MM.1S (cell line): ENCODE measurements at regions not wholly inside any gene's neighbourhood (a gene's known extent, or its start where the extent isn't known, plus 50 kb on each side); places are given as distances from the start of the nearest gene placed in this dataset.

Experiments
- EZH2 ChIP-seq: fragments of 300-600 bp; sonication (generic); optimal IDR thresholded peaks from 2 replicates; pipeline ENCODE3; 2017; ENCODE audit warnings: low read depth, mild to moderate bottlenecking, antibody characterized with exemption, low read length, mixed read lengths
- EZH2phosphoT487 ChIP-seq: fragments of 300-600 bp; sonication (generic); IDR thresholded peaks from 2 replicates; pipeline ENCODE4 v1.6.1; 2018; ENCODE audit warnings: antibody characterized with exemption, low read length
- TF ChIP-seq, protein P1 (sequence below): fragments of 300-600 bp; sonication (generic); IDR thresholded peaks from 2 replicates; pipeline ENCODE4 v1.5.1; 2016; ENCODE audit warnings: antibody characterized with exemption, low read length, mixed read lengths

DNA sequence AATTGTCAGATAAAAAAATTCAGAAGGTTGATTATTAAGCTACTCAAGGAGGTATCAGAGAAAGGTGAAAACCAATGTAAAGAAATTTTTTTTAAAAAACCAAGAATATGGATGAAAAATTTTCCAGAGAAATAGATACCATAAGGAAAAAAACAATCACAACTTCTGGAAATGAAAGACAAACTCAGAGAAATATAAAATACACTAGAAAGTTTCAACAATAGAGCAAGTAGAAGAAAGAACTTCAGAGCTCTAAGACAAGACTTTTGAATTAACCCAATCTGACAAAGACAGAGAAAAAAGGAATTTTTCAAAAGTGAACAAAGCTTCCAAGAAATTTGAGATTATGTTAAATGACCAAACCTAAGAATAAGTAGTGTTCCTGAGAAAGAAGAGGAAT lies 62.9 kb upstream of the TEAD1 start:
- TF ChIP-seq, protein P1, sequence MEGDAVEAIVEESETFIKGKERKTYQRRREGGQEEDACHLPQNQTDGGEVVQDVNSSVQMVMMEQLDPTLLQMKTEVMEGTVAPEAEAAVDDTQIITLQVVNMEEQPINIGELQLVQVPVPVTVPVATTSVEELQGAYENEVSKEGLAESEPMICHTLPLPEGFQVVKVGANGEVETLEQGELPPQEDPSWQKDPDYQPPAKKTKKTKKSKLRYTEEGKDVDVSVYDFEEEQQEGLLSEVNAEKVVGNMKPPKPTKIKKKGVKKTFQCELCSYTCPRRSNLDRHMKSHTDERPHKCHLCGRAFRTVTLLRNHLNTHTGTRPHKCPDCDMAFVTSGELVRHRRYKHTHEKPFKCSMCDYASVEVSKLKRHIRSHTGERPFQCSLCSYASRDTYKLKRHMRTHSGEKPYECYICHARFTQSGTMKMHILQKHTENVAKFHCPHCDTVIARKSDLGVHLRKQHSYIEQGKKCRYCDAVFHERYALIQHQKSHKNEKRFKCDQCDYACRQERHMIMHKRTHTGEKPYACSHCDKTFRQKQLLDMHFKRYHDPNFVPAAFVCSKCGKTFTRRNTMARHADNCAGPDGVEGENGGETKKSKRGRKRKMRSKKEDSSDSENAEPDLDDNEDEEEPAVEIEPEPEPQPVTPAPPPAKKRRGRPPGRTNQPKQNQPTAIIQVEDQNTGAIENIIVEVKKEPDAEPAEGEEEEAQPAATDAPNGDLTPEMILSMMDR, result no peak
- TF ChIP-seq EZH2phosphoT487, result no peak
- no peak for TF ChIP-seq EZH2
